Tibial nerve (tissue), 4 donors: ENCODE measurements at regions not wholly inside any gene's neighbourhood (a gene's known extent, or its start where the extent isn't known, plus 50 kb on each side); places are given as distances from the start of the nearest gene placed in this dataset.

ENCODE experiments used
- DNase-seq, 2 donors: peaks; one replicate each; pipeline ENCODE4 v3.0.0-alpha.2; 2019; ENCODE audit warnings: low spot score in 2 of 2
- H3K27ac ChIP-seq, 4 donors: fragments of 200-600 bp; sonication (generic) in 3 of 4; one replicate each; pipeline ENCODE4 v1.5.1; 2017 to 2019; ENCODE audit warnings: mild to moderate bottlenecking in 1 of 4
- H3K27me3 ChIP-seq, 2 donors: fragments of 200-600 bp; sonication (generic) in 1 of 2; one replicate each; pipeline versions ENCODE4 v1.5.1 to v1.6.0; 2017 to 2019
- H3K36me3 ChIP-seq, 3 donors: fragments of 200-600 bp; sonication (generic); one replicate each; pipeline ENCODE4 v1.5.1; 2018 to 2019
- H3K4me1 ChIP-seq, 4 donors: fragments of 200-600 bp; sonication (generic) in 3 of 4; one replicate each; pipeline ENCODE4 v1.5.1; 2017 to 2019
- H3K4me3 ChIP-seq, 4 donors: fragments of 200-600 bp; sonication (generic) in 3 of 4; one replicate each; pipeline ENCODE4 v1.5.1; 2017 to 2019; ENCODE audit warnings: mild to moderate bottlenecking in 1 of 4, moderate library complexity in 1 of 4
- H3K9me3 ChIP-seq, 4 donors: fragments of 200-600 bp; sonication (generic) in 3 of 4; one replicate each; pipeline ENCODE4 v1.5.1; 2017 to 2019
- EP300 ChIP-seq, 2 donors: sonication (generic); formaldehyde crosslinking; IDR thresholded peaks; one replicate each; pipeline ENCODE4 v1.6.1; 2017; ENCODE audit warnings: antibody characterized with exemption in 2 of 2, mild to moderate bottlenecking in 1 of 2
- POLR2A ChIP-seq, 2 donors: fragments of 450-650 bp; IDR thresholded peaks; one replicate each; pipeline ENCODE4 v1.6.1; 2017; ENCODE audit warnings: antibody characterized with exemption in 2 of 2, mild to moderate bottlenecking in 2 of 2, moderate library complexity in 2 of 2
- WGBS, 2 donors: methylation state at CpG; one replicate each; pipeline ENCODE4 v1.1.5; 2018; 5-methylcytosine and 5-hydroxymethylcytosine counted together
- TF ChIP-seq, protein P1 (sequence below), 5 experiments: fragments of 200-600 bp in 3 of 5; fragments of 450-650 bp in 2 of 5; sonication (generic) in 3 of 5; IDR thresholded peaks; one replicate each; pipeline ENCODE4 v1.5.1; 2016 to 2019; ENCODE audit warnings: antibody characterized with exemption in 5 of 5, mild to moderate bottlenecking in 3 of 5, moderate library complexity in 2 of 5

DNA sequence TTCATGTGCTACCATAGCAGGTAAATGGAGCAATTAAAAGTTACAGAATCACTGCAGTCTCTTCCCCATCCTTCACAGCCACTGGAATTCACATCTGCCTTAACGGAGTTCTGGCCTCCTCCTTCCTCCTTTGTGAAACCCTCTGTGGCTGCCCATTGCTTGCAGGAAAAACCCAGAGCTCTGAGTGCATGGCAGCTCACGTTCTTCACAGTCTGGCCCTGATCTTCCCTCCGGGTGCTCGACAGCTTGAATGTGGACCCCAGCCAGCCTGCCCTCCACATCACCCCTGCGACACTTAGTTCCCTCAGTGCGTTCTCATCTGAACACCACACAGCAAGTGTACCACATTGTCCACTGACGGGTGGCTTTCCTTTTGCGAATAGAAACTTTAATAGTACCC lies 63.2 kb upstream of the RUFY1 start:
- Histone ChIP-seq H3K27ac (no peak overlapping the region), H3K36me3 (no peaks in the 10 kb centered on the region), H3K27me3 (no peaks in the 10 kb centered on the region), H3K9me3 (no peaks in the 10 kb centered on the region), H3K4me1 (no peaks in the 10 kb centered on the region), H3K4me3 (no peak overlapping the region)
- DNase-seq, result no peak
- WGBS, 2 donors, result 82 to 89% methylated on average over 8 of the region's 8 CpGs
- TF ChIP-seq POLR2A (IDR thresholded peaks at IDR 0.05) (no peak), EP300 (IDR thresholded peaks at IDR 0.05) (no peak)
- TF ChIP-seq, protein P1, sequence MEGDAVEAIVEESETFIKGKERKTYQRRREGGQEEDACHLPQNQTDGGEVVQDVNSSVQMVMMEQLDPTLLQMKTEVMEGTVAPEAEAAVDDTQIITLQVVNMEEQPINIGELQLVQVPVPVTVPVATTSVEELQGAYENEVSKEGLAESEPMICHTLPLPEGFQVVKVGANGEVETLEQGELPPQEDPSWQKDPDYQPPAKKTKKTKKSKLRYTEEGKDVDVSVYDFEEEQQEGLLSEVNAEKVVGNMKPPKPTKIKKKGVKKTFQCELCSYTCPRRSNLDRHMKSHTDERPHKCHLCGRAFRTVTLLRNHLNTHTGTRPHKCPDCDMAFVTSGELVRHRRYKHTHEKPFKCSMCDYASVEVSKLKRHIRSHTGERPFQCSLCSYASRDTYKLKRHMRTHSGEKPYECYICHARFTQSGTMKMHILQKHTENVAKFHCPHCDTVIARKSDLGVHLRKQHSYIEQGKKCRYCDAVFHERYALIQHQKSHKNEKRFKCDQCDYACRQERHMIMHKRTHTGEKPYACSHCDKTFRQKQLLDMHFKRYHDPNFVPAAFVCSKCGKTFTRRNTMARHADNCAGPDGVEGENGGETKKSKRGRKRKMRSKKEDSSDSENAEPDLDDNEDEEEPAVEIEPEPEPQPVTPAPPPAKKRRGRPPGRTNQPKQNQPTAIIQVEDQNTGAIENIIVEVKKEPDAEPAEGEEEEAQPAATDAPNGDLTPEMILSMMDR (IDR thresholded peaks at IDR 0.05), result no peak

DNA sequence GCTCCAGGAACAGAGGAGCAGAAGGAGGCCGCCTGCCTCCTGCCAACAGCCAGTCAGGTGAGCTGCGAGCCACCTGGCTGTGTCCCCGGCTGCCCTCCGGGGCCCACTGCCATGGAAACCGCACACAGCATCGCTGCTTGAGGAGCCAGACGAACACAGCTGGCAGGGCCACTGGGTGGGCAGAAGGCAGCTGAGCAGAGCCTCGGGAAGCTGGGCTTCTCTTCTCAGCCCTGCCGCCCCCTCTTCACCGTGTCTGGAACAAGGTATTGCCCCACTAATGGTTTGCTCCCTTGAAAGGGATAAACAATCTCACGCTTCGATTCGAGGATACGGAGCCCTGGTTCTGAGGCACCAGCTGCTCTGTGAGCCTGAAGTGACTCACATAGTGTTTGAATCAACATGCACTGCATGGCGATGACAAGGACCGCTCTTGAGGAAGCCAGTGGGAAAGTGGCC lies 63.7 kb upstream of the RUFY1 start:
- WGBS, 2 donors, result 82 to 83% methylated on average over 15 to 16 of the region's 16 CpGs
- no peak overlapping the region for H3K27ac ChIP-seq
- H3K27me3 ChIP-seq, result no peaks in the 10 kb centered on the region
- DNase-seq, result no peak
- no peaks in the 10 kb centered on the region for H3K36me3 ChIP-seq
- TF ChIP-seq POLR2A (IDR thresholded peaks at IDR 0.05) (no peak), EP300 (IDR thresholded peaks at IDR 0.05) (no peak)
- TF ChIP-seq, protein P1 (IDR thresholded peaks at IDR 0.05), result no peak
- no peaks in the 10 kb centered on the region for H3K4me1 ChIP-seq
- no peaks in the 10 kb centered on the region for H3K9me3 ChIP-seq
- no peak overlapping the region for H3K4me3 ChIP-seq

DNA sequence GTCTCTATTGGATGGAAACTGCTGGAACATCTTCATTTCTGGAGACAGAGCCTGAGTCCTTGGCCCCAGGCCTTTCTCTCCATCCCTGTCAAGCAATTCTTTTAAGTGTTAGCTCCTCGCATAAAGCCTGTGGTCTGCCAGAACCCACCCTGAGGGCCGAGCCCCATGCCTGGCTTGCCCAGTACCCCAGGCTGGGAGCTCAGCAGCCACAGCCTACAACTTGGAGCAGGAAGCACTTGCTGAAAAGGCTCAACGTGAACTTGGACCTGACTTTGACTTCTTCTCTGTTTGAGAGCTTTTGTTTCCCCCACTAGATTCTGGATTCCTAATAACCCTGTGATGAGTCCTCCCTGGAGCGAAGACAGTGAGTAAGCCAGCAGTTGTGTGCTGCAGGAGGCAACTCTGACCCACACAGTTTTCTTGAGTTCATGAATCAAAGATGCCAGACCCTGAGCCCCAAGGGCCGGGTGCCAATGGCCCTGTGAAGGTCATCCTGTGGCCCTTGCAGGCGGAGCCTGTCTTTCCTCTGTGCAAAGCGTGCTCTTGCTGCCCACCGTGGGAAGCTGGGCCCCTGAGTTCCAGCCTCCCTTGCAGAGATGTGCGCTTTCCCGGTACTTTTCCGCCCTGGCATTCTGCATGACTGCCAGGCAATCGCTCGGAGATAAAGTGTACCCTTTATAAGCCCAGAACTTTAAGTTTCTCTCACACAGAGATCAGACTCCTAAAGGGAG lies 64.3 kb upstream of the RUFY1 start:
- H3K36me3 ChIP-seq, result no peaks in the 10 kb centered on the region
- H3K27me3 ChIP-seq, result no peaks in the 10 kb centered on the region
- no peaks in the 10 kb centered on the region for H3K4me1 ChIP-seq
- H3K27ac ChIP-seq, result no peak overlapping the region
- TF ChIP-seq EP300 (IDR thresholded peaks at IDR 0.05), result no peak
- TF ChIP-seq POLR2A (IDR thresholded peaks at IDR 0.05), result no peak
- TF ChIP-seq, protein P1 (IDR thresholded peaks at IDR 0.05), result no peak
- no peak for DNase-seq
- H3K9me3 ChIP-seq, result no peaks in the 10 kb centered on the region
- WGBS, 2 donors, result 49 to 66% methylated on average over 12 to 13 of the region's 13 CpGs
- H3K4me3 ChIP-seq, result no peak overlapping the region

DNA sequence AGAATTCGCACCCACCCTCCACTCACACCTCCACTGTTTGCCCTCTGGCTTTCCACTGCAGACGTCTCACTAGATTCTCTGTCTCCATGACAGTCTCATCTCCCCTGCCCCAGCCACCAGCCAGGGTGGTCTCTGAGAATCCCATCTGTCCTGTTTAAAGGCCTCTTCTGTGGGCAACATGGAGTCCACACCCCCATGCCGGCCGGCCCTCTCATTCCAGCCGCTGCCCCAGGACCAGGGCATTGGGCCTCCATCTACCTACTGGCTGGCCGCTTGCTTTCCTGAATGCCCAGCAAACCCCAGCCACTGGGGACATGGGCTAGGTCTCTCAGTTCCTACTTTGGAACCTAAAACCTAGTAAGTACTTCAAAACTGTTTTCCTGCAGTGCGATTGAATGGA lies 65.6 kb upstream of the RUFY1 start:
- H3K27ac ChIP-seq, result no peak overlapping the region
- H3K4me3 ChIP-seq, result no peak overlapping the region
- no peaks in the 10 kb centered on the region for H3K4me1 ChIP-seq
- WGBS, 2 donors, result 92% methylated on average over 7 of the region's 7 CpGs
- H3K9me3 ChIP-seq, result no peaks in the 10 kb centered on the region
- no peaks in the 10 kb centered on the region for H3K27me3 ChIP-seq
- DNase-seq, result no peak
- H3K36me3 ChIP-seq, result no peaks in the 10 kb centered on the region
- TF ChIP-seq EP300 (IDR thresholded peaks at IDR 0.05) (no peak), POLR2A (IDR thresholded peaks at IDR 0.05) (no peak)
- TF ChIP-seq, protein P1 (IDR thresholded peaks at IDR 0.05), result no peak

DNA sequence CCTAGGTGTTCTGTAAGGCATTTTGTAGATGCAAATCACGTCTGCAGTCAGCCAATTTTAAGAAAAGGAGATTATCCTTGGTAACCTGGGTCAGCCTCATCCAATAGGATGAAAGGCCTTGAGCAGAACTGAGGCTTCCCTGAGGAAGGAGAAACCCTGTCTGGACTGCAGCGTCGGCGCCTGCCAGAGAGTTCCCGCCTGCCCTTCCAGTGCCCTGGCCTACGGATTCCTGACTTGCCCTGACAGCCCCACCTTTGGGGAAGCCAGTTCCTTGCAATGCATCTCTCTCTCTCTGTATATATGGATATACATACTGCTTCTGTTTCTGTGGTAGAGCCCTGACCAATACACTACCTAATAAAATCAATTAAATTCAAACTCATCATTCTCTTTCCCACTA lies 66.2 kb upstream of the RUFY1 start:
- H3K27me3 ChIP-seq, result no peaks in the 10 kb centered on the region
- DNase-seq, result no peak
- no peak overlapping the region for H3K4me3 ChIP-seq
- H3K36me3 ChIP-seq, result no peaks in the 10 kb centered on the region
- H3K9me3 ChIP-seq, result no peaks in the 10 kb centered on the region
- no peak overlapping the region for H3K27ac ChIP-seq
- TF ChIP-seq EP300 (IDR thresholded peaks at IDR 0.05), result no peak
- 66 to 71% methylated on average over 6 of the region's 6 CpGs for WGBS, 2 donors
- H3K4me1 ChIP-seq, result no peaks in the 10 kb centered on the region
